HL-60 (cell line): ENCODE measurements at regions not wholly inside any gene's neighbourhood (a gene's known extent, or its start where the extent isn't known, plus 50 kb on each side); places are given as distances from the start of the nearest gene placed in this dataset.

Experiments
- DNase-seq, 2 experiments: peaks; one replicate each; pipeline ENCODE4 v3.0.0-alpha.2; 2010 to 2020; ENCODE audit warnings: low read depth in 1 of 2, low spot score in 1 of 2
- H3K27ac ChIP-seq: fragments of 250-450 bp; sonication (Bioruptor Pico); replicated peaks from 2 replicates; pipeline ENCODE4 v1.5.1; 2020; ENCODE audit warnings: mild to moderate bottlenecking, moderate library complexity
- H3K27me3 ChIP-seq: fragments of 250-450 bp; sonication (Bioruptor Pico); 2 replicates; pipeline ENCODE4 v1.5.1; 2021; ENCODE audit warnings: mild to moderate bottlenecking, moderate library complexity; ENCODE audit not compliant: insufficient read depth, poor library complexity, severe bottlenecking
- H3K4me3 ChIP-seq: replicated peaks from 2 replicates; pipeline ENCODE4 v1.5.1; 2011; ENCODE audit warnings: mild to moderate bottlenecking, control low read depth, low read length; ENCODE audit not compliant: insufficient read depth
- CTCF ChIP-seq: IDR thresholded peaks from one replicate; pipeline ENCODE4 v1.5.1; 2011; ENCODE audit warnings: low read length, control low read depth, inconsistent platforms; ENCODE audit not compliant: insufficient read depth
- GABPA ChIP-seq: IDR thresholded peaks from 2 replicates; pipeline ENCODE4 v1.6.1; 2012; ENCODE audit warnings: low read depth
- POLR2AphosphoS5 ChIP-seq: IDR thresholded peaks from 2 replicates; pipeline ENCODE4 v1.6.1; 2012; ENCODE audit warnings: low read depth
- REST ChIP-seq: IDR thresholded peaks from 2 replicates; pipeline ENCODE4 v1.6.1; 2012; ENCODE audit warnings: low read depth; ENCODE audit not compliant: insufficient replicate concordance
- SPI1 ChIP-seq: IDR thresholded peaks from 2 replicates; pipeline ENCODE4 v1.6.1; 2012; ENCODE audit warnings: low read depth, mild to moderate bottlenecking, borderline replicate concordance

- Histone ChIP-seq H3K27ac (no peak overlapping the region), H3K4me3 (no peak overlapping the region), H3K27me3 (no peaks in the 10 kb centered on the region)
- no peak for TF ChIP-seq CTCF
- no peak for TF ChIP-seq GABPA
- no peak for TF ChIP-seq POLR2AphosphoS5
- no peak for TF ChIP-seq REST
- TF ChIP-seq SPI1, result no peak
- no peak for DNase-seq
Observed at GRCh38 chr4:61024610-61025009, 175.5 kb upstream of the ADGRL3 start.

GRCh38 chr4:61027939-61028338 lies 172.2 kb upstream of the ADGRL3 start:
- no peak for TF ChIP-seq GABPA
- no peak for TF ChIP-seq CTCF
- no peak for TF ChIP-seq REST
- no peak for TF ChIP-seq SPI1
- no peak for DNase-seq
- Histone ChIP-seq H3K27me3 (no peaks in the 10 kb centered on the region), H3K4me3 (no peak overlapping the region), H3K27ac (no peak overlapping the region)

- no peak for DNase-seq
- H3K4me3 ChIP-seq, result no peak overlapping the region
- no peak overlapping the region for H3K27ac ChIP-seq
- no peaks in the 10 kb centered on the region for H3K27me3 ChIP-seq
- TF ChIP-seq GABPA, result no peak
- no peak for TF ChIP-seq CTCF
- no peak for TF ChIP-seq REST
- TF ChIP-seq POLR2AphosphoS5, result no peak
- no peak for TF ChIP-seq SPI1
Observed at GRCh38 chr4:61036071-61036684, 163.9 kb upstream of the ADGRL3 start.
